GM18870 (cell line): ENCODE measurements at regions not wholly inside any gene's neighbourhood (a gene's known extent, or its start where the extent isn't known, plus 50 kb on each side); places are given as distances from the start of the nearest gene placed in this dataset.

Source experiments
- ATAC-seq: cut with Tn5 transposase; IDR thresholded peaks from one replicate; pipeline ENCODE4 v1.9.1; 2021; ENCODE audit warnings: moderate library complexity; ENCODE audit not compliant: unreplicated experiment

- no peak for ATAC-seq
Observed at GRCh38 chr2:15776992-15777702, 163.2 kb upstream of the MYCN start.

- ATAC-seq, result no peak
Observed at GRCh38 chr2:15777795-15778371, 162.5 kb upstream of the MYCN start.

GRCh38 chr2:15778529-15779219 is 161.7 kb upstream of the MYCN start:
- ATAC-seq, result no peak

GRCh38 chr2:15779381-15780041 is 160.8 kb upstream of the MYCN start:
- no peak for ATAC-seq

GRCh38 chr2:15780234-15780633 is 160.1 kb upstream of the MYCN start:
- no peak for ATAC-seq

GRCh38 chr2:15780912-15781574 is 159.3 kb upstream of the MYCN start:
- ATAC-seq, result no peak

GRCh38 chr2:15782009-15782751 is 158.2 kb upstream of the MYCN start:
- ATAC-seq, result no peak

GRCh38 chr2:15782769-15783294 is 157.5 kb upstream of the MYCN start:
- ATAC-seq, result no peak

GRCh38 chr2:15783489-15783888 is 156.9 kb upstream of the MYCN start:
- no peak for ATAC-seq

- ATAC-seq, result no peak
Observed at GRCh38 chr2:15784106-15784885, 156.1 kb upstream of the MYCN start.

- no peak for ATAC-seq
Observed at GRCh38 chr2:15784886-15785801, 155.2 kb upstream of the MYCN start.

GRCh38 chr2:15786003-15786654 is 154.2 kb upstream of the MYCN start:
- ATAC-seq, result no peak

- ATAC-seq, result no peak
Observed at GRCh38 chr2:15786901-15787300, 153.4 kb upstream of the MYCN start.

- no peak for ATAC-seq
Observed at GRCh38 chr2:15787535-15788454, 152.6 kb upstream of the MYCN start.

- ATAC-seq, result no peak
Observed at GRCh38 chr2:15788455-15788829, 151.9 kb upstream of the MYCN start.

- ATAC-seq, result no peak
Observed at GRCh38 chr2:15788830-15789229, 151.5 kb upstream of the MYCN start.
